ENCODE measurements at regions not wholly inside any gene's neighbourhood (a gene's known extent, or its start where the extent isn't known, plus 50 kb on each side); places are given as distances from the start of the nearest gene placed in this dataset.

GRCh38 chr5:14988223-14988622, 116.6 kb upstream of the ANKH start:
- DNase-seq (ENCODE audit: low spot score): no peak
- Histone ChIP-seq H3K36me3 (no peaks in the 10 kb centered on the region), H3K27ac (no peak overlapping the region), H3K27me3 (no peaks in the 10 kb centered on the region), H3K4me3 (no peak overlapping the region), H3K9me3 (no peaks in the 10 kb centered on the region), H3K4me1 (no peaks in the 10 kb centered on the region)
- TF ChIP-seq CTCF (IDR thresholded peaks at IDR 0.05): no peak

GRCh38 chr5:14986413-14986812, 114.8 kb upstream of the ANKH start:
- Histone ChIP-seq H3K9me3 (no peaks in the 10 kb centered on the region), H3K27ac (no peak overlapping the region), H3K36me3 (no peaks in the 10 kb centered on the region), H3K4me1 (no peaks in the 10 kb centered on the region), H3K27me3 (no peaks in the 10 kb centered on the region), H3K4me3 (no peak overlapping the region)
- DNase-seq (ENCODE audit: low spot score): no peak
- no peak for TF ChIP-seq CTCF (IDR thresholded peaks at IDR 0.05)

GRCh38 chr5:14983666-14984441, 112.3 kb upstream of the ANKH start:
- H3K9me3 ChIP-seq: no peaks in the 10 kb centered on the region
- TF ChIP-seq CTCF (IDR thresholded peaks at IDR 0.05): no peak
- no peak overlapping the region for H3K4me3 ChIP-seq
- no peak for DNase-seq (ENCODE audit: low spot score)
- H3K27ac ChIP-seq: no peak overlapping the region
- H3K4me1 ChIP-seq: no peaks in the 10 kb centered on the region
- H3K36me3 ChIP-seq: no peaks in the 10 kb centered on the region
- no peaks in the 10 kb centered on the region for H3K27me3 ChIP-seq

GRCh38 chr5:14980698-14981097, 109.1 kb upstream of the ANKH start:
- Histone ChIP-seq H3K27ac (no peak overlapping the region), H3K4me1 (no peaks in the 10 kb centered on the region), H3K4me3 (no peak overlapping the region), H3K27me3 (no peaks in the 10 kb centered on the region), H3K36me3 (no peaks in the 10 kb centered on the region), H3K9me3 (no peaks in the 10 kb centered on the region)
- no peak for TF ChIP-seq CTCF (IDR thresholded peaks at IDR 0.05)
- DNase-seq (ENCODE audit: low spot score): no peak

- TF ChIP-seq CTCF (IDR thresholded peaks at IDR 0.05): no peak
- Histone ChIP-seq H3K27me3 (no peaks in the 10 kb centered on the region), H3K4me3 (no peak overlapping the region), H3K36me3 (no peaks in the 10 kb centered on the region), H3K27ac (no peak overlapping the region), H3K4me1 (no peaks in the 10 kb centered on the region), H3K9me3 (no peaks in the 10 kb centered on the region)
- DNase-seq (ENCODE audit: low spot score): no peak
Observed at GRCh38 chr5:14977058-14977685, 105.6 kb upstream of the ANKH start.

Data from right atrium auricular region (tissue), 2 donors.